Osteoblast (primary cell): ENCODE measurements at regions not wholly inside any gene's neighbourhood (a gene's known extent, or its start where the extent isn't known, plus 50 kb on each side); places are given as distances from the start of the nearest gene placed in this dataset.
"Not testable (repeated sequence)": the region's sequence is repeated elsewhere in the genome, so short reads cannot be mapped to it uniquely, and the experiment has no call there.

Source experiments
- DNase-seq: peaks from one replicate; pipeline ENCODE4 v3.0.0; 2011; ENCODE audit warnings: low spot score, mixed read lengths; ENCODE audit not compliant: insufficient read length; ENCODE audit errors: missing footprints
- H2AFZ ChIP-seq: 2 replicates; pipeline ENCODE4 v1.6.0; 2011; ENCODE audit warnings: mild to moderate bottlenecking, low read length
- H3K27ac ChIP-seq: 2 replicates; pipeline ENCODE4 v1.5.1; 2011; ENCODE audit warnings: mild to moderate bottlenecking, low read depth, low read length, moderate library complexity
- H3K27me3 ChIP-seq: 2 replicates; pipeline ENCODE4 v1.6.0; 2012; ENCODE audit warnings: mild to moderate bottlenecking, control low read depth, inconsistent platforms, low read length, moderate library complexity; ENCODE audit not compliant: insufficient read depth
- H3K36me3 ChIP-seq: 2 replicates; pipeline ENCODE4 v1.5.1; 2011; ENCODE audit warnings: mild to moderate bottlenecking, low read length, control low read depth, moderate library complexity; ENCODE audit not compliant: insufficient read depth
- H3K4me1 ChIP-seq: 2 replicates; pipeline ENCODE4 v1.5.1; 2011; ENCODE audit warnings: mild to moderate bottlenecking, low read length, control low read depth, moderate library complexity; ENCODE audit not compliant: insufficient read depth
- H3K4me2 ChIP-seq: 2 replicates; pipeline ENCODE4 v1.6.0; 2011; ENCODE audit warnings: mild to moderate bottlenecking, low read length; ENCODE audit not compliant: insufficient read depth
- H3K4me3 ChIP-seq: fragments of 200-600 bp; sonication (generic); 3 replicates; pipeline ENCODE4 v1.5.1; 2012; ENCODE audit warnings: mild to moderate bottlenecking, low read length, inconsistent platforms; ENCODE audit not compliant: insufficient read depth
- H3K79me2 ChIP-seq: 2 replicates; pipeline ENCODE4 v1.6.0; 2012; ENCODE audit warnings: mild to moderate bottlenecking, low read length, control low read depth, inconsistent platforms; ENCODE audit not compliant: insufficient read depth
- H3K9me3 ChIP-seq: 2 replicates; pipeline ENCODE4 v1.5.1; 2011; ENCODE audit warnings: low read depth, low read length, control low read depth
- H4K20me1 ChIP-seq: 2 replicates; pipeline ENCODE4 v1.6.0; 2012; ENCODE audit warnings: mild to moderate bottlenecking, low read length, control low read depth; ENCODE audit not compliant: insufficient read depth
- TF ChIP-seq, protein P1 (sequence below): IDR thresholded peaks from 2 replicates; pipeline ENCODE4 v1.5.1; 2011; ENCODE audit warnings: mild to moderate bottlenecking, low read depth, low read length, moderate library complexity; ENCODE audit errors: extremely low read depth

DNA sequence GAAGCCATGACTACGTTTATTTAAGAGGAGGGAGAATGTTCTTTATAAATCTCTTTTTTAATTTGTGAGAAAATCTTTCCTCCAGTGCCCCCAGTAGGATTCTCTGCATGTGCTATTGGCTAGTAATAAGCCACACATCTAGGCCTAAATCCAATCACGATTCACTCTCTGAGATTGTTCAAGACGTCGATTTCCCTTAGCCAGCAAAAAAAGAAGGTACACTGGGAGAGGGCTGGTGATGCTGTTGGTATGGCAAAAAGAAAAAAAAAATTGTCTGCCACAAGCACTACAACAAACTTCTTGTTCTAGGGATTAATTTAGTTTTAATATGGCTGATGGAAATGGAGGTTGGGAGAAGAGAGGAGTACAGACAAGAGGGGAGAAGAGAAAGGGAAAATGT, 130.5 kb upstream of the MROH9 start:
- Histone ChIP-seq H3K36me3 (no peaks in the 10 kb centered on the region), H3K4me2 (no peak overlapping the region), H3K4me3 (no peak overlapping the region), H3K79me2 (no peaks in the 10 kb centered on the region), H2AFZ (no peak overlapping the region), H3K27ac (peak overlapping the region; percentile 13), H3K9me3 (no peaks in the 10 kb centered on the region), H4K20me1 (no peaks in the 10 kb centered on the region), H3K4me1 (peaks cover 57% of the 10 kb centered on the region), H3K27me3 (no peaks in the 10 kb centered on the region)
- TF ChIP-seq, protein P1, sequence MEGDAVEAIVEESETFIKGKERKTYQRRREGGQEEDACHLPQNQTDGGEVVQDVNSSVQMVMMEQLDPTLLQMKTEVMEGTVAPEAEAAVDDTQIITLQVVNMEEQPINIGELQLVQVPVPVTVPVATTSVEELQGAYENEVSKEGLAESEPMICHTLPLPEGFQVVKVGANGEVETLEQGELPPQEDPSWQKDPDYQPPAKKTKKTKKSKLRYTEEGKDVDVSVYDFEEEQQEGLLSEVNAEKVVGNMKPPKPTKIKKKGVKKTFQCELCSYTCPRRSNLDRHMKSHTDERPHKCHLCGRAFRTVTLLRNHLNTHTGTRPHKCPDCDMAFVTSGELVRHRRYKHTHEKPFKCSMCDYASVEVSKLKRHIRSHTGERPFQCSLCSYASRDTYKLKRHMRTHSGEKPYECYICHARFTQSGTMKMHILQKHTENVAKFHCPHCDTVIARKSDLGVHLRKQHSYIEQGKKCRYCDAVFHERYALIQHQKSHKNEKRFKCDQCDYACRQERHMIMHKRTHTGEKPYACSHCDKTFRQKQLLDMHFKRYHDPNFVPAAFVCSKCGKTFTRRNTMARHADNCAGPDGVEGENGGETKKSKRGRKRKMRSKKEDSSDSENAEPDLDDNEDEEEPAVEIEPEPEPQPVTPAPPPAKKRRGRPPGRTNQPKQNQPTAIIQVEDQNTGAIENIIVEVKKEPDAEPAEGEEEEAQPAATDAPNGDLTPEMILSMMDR = no peak
- no peak for DNase-seq

DNA sequence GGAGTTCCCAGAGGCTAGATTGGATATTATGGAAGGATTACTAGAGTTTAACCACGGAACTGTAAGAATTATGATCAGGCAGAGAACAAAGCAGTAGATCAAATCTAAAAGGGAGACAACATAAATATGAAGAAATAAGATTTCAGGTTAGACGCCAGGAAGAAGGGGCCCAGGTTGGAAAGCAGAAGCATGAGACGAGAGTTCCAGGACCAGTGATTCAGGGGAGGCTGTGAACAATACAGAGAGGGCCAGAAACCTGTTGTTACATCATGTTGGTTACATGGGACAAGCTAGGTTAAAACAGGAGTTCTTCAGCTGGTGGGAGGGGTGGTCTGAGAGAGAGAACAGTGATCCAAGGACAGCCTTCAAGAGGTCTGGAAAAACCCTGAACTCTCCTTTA, 128.4 kb upstream of the MROH9 start:
- H3K27ac ChIP-seq = peak overlapping the region; percentile 89
- peak overlapping the region; percentile 42 for H3K4me2 ChIP-seq
- H2AFZ ChIP-seq = peak overlapping the region; percentile 17

DNA sequence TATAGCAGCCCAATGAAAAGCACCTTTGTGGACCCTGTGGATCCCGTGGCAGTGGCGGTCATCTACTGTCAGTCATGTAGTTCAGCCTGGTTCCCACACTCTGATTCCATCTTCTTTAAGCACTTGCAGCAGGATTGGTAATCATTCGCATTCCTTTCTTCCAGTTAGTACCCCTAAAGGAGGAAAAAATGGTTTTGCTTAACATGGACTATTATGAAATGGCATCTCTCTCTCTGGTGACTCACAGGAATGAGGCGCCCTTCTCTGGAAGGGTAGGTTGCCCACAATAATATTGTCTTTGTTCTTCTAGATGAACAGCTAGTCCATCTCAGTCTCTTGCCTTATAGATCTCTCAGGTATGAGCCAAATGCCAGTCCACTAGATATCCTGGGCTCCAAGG, 127.9 kb upstream of the MROH9 start:
- DNase-seq = peak; percentile 73
- peak overlapping the region; percentile 42 for H3K4me2 ChIP-seq
- H3K36me3 ChIP-seq = no peaks in the 10 kb centered on the region
- H3K79me2 ChIP-seq = no peaks in the 10 kb centered on the region
- no peaks in the 10 kb centered on the region for H3K9me3 ChIP-seq
- H4K20me1 ChIP-seq = no peaks in the 10 kb centered on the region
- H3K4me3 ChIP-seq = no peak overlapping the region
- H3K27ac ChIP-seq = peak overlapping the region; percentile 89
- peaks cover 52% of the 10 kb centered on the region for H3K4me1 ChIP-seq
- H2AFZ ChIP-seq = peak overlapping the region; percentile 17
- TF ChIP-seq, protein P1 = no peak
- H3K27me3 ChIP-seq = no peaks in the 10 kb centered on the region

More for the DNA sequence above, 128.4 kb upstream of the MROH9 start:
- H3K79me2 ChIP-seq = no peaks in the 10 kb centered on the region
- H3K4me3 ChIP-seq = no peak overlapping the region
- no peaks in the 10 kb centered on the region for H3K27me3 ChIP-seq
- no peaks in the 10 kb centered on the region for H3K9me3 ChIP-seq
- peaks cover 52% of the 10 kb centered on the region for H3K4me1 ChIP-seq
- H3K36me3 ChIP-seq = no peaks in the 10 kb centered on the region
- no peaks in the 10 kb centered on the region for H4K20me1 ChIP-seq
- TF ChIP-seq, protein P1 = no peak
- no peak for DNase-seq

DNA sequence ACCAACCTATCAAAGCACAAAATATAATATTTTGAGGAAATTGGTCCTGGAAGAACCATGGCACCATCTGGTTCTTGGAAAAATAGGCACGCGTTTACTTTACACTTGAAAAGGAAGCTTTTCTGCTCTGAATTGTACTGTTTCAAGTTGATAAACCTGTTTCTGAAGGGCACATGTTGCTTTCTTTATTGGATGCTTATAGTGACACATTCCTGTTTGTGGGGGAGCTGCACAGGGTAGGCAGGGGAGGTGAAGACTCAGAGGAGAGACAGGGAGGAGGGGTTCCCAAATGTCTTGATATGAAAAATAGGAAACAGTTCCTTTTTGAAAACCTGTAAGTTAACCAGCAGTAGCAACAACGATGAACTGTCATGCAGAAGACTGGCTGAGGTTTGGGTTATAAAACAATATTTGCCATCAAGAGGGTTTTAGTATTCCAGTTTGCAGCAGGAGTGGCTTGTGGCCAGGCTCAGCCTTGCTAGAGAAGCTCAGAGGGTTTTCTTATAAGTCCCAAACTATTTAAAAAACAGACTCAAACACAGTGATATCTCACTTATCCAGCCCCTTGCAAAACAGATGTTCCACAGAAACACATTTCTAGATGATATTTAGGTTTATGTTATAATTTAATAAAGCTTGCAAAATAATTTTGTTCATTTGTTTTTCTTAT, 127.0 kb upstream of the MROH9 start:
- Histone ChIP-seq H3K36me3 (no peaks in the 10 kb centered on the region), H4K20me1 (no peaks in the 10 kb centered on the region), H3K4me3 (no peak overlapping the region), H3K27me3 (no peaks in the 10 kb centered on the region), H3K4me2 (peak overlapping the region; percentile 14), H3K27ac (peak overlapping the region; percentile 89), H2AFZ (no peak overlapping the region), H3K79me2 (no peaks in the 10 kb centered on the region), H3K9me3 (no peaks in the 10 kb centered on the region), H3K4me1 (peaks cover 47% of the 10 kb centered on the region)
- TF ChIP-seq, protein P1 = no peak
- no peak for DNase-seq

DNA sequence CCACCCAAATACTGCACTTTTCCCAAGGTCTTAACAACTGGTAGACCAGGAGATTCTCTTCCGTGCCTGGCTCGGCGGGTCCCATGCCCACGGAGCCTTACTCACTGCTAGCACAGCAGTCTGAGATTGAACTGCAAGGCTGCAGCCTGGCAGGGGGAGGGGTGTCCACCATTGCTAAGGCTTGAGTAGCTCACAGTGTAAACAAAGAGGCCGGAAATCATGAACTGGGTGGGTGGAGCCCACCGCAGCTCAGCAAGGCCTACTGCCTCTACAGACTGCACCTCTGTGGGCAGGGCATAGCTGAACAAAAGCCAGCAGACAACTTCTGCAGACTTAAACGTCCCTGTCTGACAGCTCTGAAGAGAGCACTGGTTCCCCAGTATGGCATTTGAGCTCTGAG, 124.3 kb upstream of the MROH9 start:
- H3K79me2 ChIP-seq, H3K36me3 ChIP-seq, H3K27ac ChIP-seq, H3K4me3 ChIP-seq, H3K27me3 ChIP-seq, H4K20me1 ChIP-seq, DNase-seq, H3K9me3 ChIP-seq, H3K4me2 ChIP-seq: not testable (repeated sequence)
- Histone ChIP-seq H2AFZ (peak overlapping the region; percentile 65), H3K4me1 (peaks cover 32% of the 10 kb centered on the region)
